ENCODE measurements at regions not wholly inside any gene's neighbourhood (a gene's known extent, or its start where the extent isn't known, plus 50 kb on each side); places are given as distances from the start of the nearest gene placed in this dataset.
"Not testable (repeated sequence)": the region's sequence is repeated elsewhere in the genome, so short reads cannot be mapped to it uniquely, and the experiment has no call there.

DNA sequence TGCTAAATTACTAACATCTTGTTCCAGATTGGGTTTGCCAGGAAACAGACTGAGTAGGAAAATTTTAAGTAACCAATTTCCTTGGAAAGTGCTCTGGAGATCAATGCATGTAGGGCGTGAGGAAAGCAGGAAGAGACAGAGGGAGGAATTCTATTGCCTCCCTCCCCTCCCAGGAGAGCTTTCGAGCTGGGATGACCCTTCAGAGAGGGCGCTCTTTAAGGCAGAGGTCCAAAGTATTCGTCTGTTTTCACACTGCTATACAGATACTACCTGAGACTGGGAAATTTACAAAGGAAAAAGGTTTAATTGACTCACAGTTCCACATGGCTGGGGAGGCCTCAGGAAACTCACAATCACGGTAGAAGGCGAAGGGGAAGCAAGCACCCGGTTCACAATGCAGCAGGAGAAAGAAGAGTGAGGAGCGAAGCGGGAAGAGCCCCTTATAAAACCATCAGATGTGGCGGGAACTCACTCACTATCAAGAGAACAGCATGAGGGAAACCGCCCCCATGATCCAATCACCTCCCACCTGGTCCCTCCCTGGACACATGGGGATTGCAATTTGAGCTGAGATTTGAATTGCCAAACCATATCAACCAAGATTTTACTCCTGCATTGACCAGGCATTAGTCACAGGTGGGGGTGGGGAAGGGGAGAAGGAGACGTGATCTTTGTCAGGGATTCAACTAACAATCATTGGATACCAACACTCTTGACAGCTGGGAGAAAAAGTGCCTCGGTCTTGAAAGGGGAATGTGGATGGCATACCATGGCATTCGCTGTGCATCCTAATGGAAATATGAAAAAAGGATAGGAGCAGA, 63.8 kb downstream of the SLITRK2 start:
- DNase-seq, result no peak

DNA sequence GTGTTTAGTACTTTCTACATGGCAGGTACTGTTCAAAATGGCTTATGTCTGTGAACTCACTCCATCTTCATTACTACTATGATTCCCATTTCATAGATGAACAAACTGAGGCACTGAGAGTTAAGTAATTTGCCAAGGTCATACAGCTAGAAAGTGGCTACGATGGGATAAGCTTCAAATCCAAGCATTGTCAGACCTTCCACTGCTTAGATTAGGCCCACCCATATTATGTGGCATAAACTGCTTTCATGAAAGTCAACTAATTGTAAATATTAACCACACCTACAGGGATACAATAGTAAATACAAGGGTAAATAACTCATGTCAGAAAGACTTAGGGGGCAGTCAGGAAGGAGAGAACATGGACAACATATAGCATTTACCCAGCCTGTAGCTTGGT, 68.8 kb downstream of the SLITRK2 start:
- DNase-seq, result no peak

DNA sequence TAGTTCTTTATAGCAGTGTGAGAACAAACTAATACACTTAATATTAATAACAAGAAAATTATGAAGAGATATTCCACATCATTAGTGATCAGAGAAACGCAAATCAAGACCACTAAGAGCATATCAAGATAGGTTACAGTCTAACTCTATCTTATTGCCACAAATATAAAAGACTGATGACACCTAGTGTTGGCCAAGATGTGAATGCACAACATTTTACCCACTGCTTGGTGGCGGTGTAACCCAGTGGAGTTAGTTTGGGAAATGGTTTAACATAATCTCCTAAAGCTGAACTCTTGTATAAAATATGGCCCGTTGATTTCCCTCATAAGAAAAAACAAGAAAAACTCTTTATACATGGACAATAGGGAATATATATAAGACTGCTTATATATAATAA, 92.4 kb downstream of the SLITRK2 start:
- no peak for DNase-seq

- DNase-seq, result no peak
These were observed 101.8 kb downstream of the SLITRK2 start for GRCh38 chrX:145919400-145919799.

GRCh38 chrX:145923376-145923775, 105.7 kb downstream of the SLITRK2 start:
- no peak for DNase-seq

DNA sequence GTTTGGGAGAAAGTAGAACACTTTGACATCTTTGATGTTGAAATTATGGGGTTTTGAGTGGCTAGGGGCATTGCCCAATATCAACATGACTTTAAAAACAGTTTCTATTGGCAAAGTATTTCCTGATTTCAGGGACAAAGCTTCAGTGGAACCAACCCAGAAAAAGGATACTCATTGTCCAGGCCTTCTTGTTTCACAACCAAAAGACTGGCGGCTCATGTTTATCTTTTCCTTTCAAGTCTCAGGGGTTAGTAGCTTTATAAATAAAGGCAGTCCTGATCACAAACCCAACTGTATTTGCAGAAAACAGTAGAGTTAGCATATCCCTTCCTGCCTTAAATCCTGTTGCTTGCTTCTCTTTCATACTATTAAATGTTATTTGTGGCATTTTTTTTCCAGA, 119.1 kb downstream of the SLITRK2 start:
- no peak for DNase-seq

- no peak for DNase-seq
These were observed 131.4 kb downstream of the SLITRK2 start for GRCh38 chrX:145949056-145949455.

- no peak for DNase-seq
These were observed 136.0 kb downstream of the SLITRK2 start for GRCh38 chrX:145953628-145954027.

- no peak for DNase-seq
These were observed 172.4 kb downstream of the SLITRK2 start for GRCh38 chrX:145990051-145990450.

DNA sequence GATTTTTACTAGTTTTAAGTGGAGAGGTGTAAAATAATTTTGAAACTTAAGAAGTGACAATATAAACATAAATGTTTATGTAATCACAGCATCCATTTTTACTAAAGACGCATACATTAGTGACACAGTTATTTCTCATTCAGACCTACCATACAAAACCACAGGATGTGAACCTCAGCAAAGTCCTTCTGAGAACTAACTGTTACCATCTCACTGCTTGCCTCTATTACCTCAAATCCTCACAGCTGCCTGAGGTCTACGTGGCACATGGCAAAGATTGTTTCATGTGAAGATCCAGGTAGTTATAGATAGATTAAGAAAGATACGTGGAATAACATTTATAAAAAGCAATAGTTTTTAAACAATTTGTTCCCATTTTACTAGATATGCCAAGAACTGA, 189.0 kb downstream of the SLITRK2 start:
- DNase-seq, result no peak

DNA sequence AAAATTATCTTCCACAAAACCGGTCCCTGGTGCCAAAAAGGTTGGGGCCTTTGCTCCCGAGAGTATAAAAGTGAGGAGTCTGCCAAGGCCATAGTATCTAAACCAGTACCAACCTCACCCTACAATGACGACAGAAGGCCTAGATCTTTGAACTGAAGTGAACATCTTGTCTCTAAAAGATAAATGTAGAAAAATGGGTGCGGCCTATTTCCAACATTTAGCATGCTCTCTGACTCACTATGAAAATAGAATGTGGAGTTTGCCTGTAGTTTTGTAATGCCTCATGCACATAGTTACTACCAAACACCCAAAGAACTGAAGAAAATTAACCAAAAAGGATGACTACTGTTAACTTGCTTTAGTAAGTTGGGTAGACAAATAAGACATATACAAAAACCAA, 218.4 kb downstream of the SLITRK2 start:
- no peak for DNase-seq

DNA sequence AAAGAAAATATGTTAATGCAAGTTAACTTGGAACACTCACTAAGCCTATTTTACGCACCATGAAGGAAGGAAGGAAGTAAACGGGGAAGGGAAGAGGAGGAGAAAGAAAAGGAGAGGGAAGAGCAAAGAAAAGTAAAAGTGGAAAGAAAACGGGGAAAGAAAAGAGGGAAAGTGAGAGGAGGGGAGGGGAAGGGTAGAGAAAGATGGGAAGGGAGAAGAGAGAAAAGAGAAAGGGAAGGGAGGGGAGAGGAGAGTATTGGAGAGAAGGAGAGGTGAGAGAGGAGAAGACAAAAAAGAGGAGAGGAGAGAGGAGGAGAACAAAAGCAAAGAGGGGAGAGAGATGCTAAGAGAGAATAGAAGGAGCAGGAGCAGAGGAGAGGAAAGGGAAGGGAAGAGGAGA, 224.1 kb downstream of the SLITRK2 start:
- no peak for DNase-seq

DNA sequence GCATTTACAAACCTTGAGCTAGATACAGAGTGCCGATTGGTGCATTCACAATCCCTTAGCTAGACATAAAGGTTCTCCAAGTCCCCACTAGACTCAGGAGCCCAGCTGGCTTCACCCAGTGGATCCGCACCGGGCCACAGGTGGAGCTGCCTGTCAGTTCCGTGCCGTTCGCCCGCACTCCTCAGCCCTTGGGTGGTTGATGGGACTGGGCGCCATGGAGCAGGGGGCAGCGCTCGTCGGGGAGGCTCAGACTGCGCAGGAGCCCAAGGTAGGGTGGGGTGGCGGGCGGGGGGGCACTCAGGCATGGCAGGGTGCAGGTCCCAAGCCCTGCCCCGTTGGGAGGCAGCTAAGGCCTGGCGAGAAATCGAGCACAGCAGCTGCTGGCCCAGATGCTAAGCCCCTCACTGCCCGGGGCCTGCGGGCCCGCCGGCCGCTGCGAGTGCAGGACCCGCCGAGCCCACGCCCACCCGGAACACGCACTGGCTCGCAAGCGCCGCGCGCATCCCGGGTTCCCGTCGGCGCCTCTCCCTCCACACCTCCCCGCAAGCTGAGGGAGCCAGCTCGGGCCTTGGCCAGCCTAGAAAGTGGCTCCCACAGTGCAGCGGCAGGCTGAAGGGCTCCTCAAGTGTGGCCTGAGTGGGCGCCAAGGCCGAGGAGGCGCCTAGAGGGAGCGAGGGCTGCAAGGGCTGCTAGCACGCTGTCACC, 228.5 kb downstream of the SLITRK2 start:
- not testable (repeated sequence) for DNase-seq

- not testable (repeated sequence) for DNase-seq
These were observed 231.9 kb downstream of the SLITRK2 start for GRCh38 chrX:146049568-146049967.

DNA sequence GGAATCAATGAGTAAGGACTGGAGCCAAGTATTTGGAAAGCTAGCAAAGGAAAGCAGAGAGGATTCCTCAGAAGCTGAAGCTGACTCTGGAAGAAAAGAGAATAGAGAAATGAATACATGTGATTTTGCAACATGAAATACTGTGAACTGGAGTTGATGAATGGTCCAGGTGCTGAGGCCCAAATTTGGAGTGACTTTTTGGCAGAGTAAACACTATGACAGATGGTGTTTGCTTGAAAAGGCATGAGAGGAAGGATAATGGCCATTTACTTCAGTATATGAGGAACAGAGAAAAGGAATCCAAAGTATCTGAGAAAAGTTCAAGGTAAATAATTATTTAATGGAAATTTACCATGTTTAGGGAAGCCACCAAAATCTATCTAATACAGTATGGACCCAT, 236.7 kb downstream of the SLITRK2 start:
- DNase-seq, result no peak

DNA sequence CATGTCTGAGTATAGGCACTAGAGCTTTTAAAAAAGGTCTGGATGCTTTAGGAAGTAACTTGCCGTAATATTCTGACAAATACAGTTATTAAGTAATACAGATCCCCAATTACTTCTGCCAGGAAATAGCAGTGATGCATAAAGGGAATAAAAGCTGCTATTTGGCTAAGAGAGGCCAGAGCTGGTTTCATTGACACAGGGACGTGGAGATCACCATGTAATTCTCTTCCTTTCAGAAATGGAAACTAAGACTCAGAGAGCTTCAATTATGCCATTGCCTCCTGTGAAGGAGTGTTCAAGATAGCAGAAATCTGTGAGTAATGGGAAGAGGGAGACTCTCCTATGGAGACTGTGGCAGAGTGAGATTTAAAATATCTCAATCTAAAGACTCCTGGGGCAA, 238.1 kb downstream of the SLITRK2 start:
- DNase-seq, result no peak

DNA sequence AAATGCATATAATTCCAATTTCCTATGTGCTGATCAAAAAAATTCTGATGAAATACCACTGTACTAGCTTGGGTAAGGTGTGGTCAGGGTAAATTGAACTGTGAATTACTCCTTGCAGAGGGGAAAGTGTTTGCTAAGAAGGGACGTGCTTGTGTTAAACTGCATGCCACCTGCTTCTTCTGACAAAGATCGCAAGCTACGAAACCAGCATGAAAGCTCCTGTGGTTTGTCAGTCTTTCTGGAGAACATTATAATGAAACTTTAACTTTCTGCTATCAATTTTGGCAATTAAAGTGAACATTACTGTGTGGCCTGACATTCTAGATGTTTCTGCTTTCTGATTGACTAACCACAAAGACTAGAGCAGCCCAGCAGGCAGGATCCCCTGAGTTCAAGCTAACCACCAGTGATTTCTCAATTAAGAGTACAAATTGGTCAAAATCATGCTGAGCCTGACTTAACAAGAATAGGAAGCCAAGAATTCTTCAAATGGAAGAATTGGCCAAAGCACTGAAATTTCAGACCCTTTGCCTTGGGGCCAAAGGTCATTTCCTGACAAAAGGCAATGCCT, 239.0 kb downstream of the SLITRK2 start:
- DNase-seq, result no peak

- DNase-seq, result no peak
These were observed 246.5 kb downstream of the SLITRK2 start for GRCh38 chrX:146064156-146064555.

DNA sequence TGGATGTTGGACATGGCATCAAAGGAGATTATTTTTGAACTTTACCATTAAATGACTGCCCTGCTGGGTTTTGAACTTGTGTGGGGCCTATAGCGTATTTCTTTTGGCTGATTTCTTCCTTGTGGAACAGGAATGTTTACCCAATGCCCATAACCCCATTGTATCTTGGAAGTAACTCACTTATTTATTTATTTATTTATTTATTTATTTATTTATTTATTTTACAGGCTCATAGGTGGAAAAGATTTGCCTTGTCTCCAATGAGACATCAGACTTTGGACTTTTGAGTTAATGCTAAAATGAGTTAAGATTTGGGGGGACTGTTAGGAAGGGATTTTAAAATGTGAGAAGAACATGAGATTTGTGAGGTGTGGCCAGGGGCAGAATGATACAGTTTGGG, 273.1 kb downstream of the SLITRK2 start:
- DNase-seq, result no peak

- DNase-seq, result no peak
These were observed 291.7 kb downstream of the SLITRK2 start for GRCh38 chrX:146109362-146109761.

DNA sequence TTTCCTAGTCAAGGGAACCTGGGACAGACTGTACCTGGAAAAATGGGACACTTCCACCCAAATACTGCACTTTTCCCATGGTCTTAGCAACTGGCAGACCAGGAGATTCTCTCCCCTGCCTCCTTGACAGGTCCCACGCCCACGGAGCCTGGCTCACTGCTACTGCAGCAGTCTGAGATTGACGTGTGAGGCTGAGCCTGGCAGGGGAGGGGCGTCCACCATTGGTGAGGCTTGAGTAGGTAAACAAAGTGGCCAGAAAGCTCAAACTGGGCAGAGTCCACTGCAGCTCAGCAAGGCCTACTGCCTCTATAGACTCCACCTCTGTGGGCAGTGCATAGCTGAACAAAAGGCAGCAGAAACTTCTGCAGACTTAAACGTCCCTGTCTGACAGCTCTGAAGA, 301.4 kb downstream of the SLITRK2 start:
- not testable (repeated sequence) for DNase-seq

- no peak for DNase-seq
These were observed 310.0 kb downstream of the SLITRK2 start for GRCh38 chrX:146127617-146128016.

- no peak for DNase-seq
These were observed 323.6 kb downstream of the SLITRK2 start for GRCh38 chrX:146141221-146141620.

- no peak for DNase-seq
These were observed 326.4 kb downstream of the SLITRK2 start for GRCh38 chrX:146144039-146144438.
